Body of pancreas (tissue), 4 donors: ENCODE measurements at regions not wholly inside any gene's neighbourhood (a gene's known extent, or its start where the extent isn't known, plus 50 kb on each side); places are given as distances from the start of the nearest gene placed in this dataset.

ENCODE experiments used
- ATAC-seq: fragments of 150-250 bp; one replicate; pipeline ENCODE4 v1.9.1; 2016
- DNase-seq, 4 donors: peaks; one replicate each; pipeline ENCODE4 v3.0.0-alpha.2; 2019
- H3K27ac ChIP-seq, 4 donors: fragments of 200-600 bp; sonication (generic); 1 replicate in 3 of 4; 2 replicates in 1 of 4; pipeline versions ENCODE4 v1.5.1 to v1.6.1; 2016 to 2019; ENCODE audit warnings: mild to moderate bottlenecking in 1 of 4, mixed read lengths in 1 of 4, moderate library complexity in 1 of 4
- H3K27me3 ChIP-seq, 2 donors: fragments of 200-600 bp; sonication (generic); one replicate each; pipeline ENCODE4 v1.6.0; 2016; ENCODE audit warnings: mild to moderate bottlenecking in 1 of 2
- H3K36me3 ChIP-seq, 2 donors: fragments of 200-600 bp; sonication (generic); replicated peaks in 1 of 2; 2 replicates each; pipeline ENCODE4 v1.5.1; 2016; ENCODE audit warnings: low read depth in 2 of 2; ENCODE audit not compliant: insufficient read depth in 1 of 2
- H3K4me1 ChIP-seq: fragments of 200-600 bp; sonication (generic); one replicate; pipeline ENCODE4 v1.6.0; 2016
- H3K4me3 ChIP-seq, 2 donors: fragments of 200-600 bp; sonication (generic); 1 replicate in 1 of 2; 2 replicates in 1 of 2; pipeline ENCODE4 v1.5.1; 2016 to 2019
- H3K9me3 ChIP-seq, 3 donors: fragments of 200-600 bp; sonication (generic); 1 replicate in 2 of 3; 2 replicates in 1 of 3; pipeline ENCODE4 v1.5.1; 2016
- POLR2A ChIP-seq, 3 donors: fragments of 450-650 bp; IDR thresholded peaks; one replicate each; pipeline ENCODE4 v1.6.1; 2016; ENCODE audit warnings: antibody characterized with exemption in 3 of 3, mild to moderate bottlenecking in 2 of 3
- WGBS, 2 donors: methylation state at CpG; one replicate each; pipeline ENCODE4 v1.1.5; 2017; 5-methylcytosine and 5-hydroxymethylcytosine counted together
- intact Hi-C: fragments of 100-400 bp; cut with DNase I; formaldehyde crosslinking; loops from one replicate; pipeline ENCODE4 v1.15.1; 2023
- TF ChIP-seq, protein P1 (sequence below), 7 experiments: fragments of 450-650 bp in 4 of 7; fragments of 200-600 bp in 3 of 7; sonication (generic) in 3 of 7; IDR thresholded peaks; one replicate each; pipeline ENCODE4 v1.5.1; 2016 to 2019; ENCODE audit warnings: antibody characterized with exemption in 7 of 7

DNA sequence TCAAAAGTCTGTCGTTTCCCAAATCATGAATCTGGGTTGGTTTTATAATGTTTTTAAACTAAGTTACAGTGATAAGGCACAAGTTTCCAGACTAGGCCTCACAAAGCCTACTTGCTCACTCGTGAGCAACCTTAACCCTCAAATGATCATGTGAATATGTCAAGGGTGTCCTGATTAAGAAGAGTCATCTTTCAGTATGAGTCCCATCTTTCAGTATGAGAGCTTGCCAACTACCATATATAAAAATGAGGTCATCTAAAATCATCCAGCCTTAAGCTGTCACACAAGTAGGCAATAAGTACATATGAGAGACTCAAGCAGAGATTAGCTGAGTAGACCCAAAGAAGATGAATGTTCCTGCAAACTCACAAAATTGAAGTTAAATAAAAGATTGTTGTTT lies 668.4 kb upstream of the FAM174A start:
- H3K27ac ChIP-seq: no peak overlapping the region
- no peaks in the 10 kb centered on the region for H3K27me3 ChIP-seq
- TF ChIP-seq, protein P1, sequence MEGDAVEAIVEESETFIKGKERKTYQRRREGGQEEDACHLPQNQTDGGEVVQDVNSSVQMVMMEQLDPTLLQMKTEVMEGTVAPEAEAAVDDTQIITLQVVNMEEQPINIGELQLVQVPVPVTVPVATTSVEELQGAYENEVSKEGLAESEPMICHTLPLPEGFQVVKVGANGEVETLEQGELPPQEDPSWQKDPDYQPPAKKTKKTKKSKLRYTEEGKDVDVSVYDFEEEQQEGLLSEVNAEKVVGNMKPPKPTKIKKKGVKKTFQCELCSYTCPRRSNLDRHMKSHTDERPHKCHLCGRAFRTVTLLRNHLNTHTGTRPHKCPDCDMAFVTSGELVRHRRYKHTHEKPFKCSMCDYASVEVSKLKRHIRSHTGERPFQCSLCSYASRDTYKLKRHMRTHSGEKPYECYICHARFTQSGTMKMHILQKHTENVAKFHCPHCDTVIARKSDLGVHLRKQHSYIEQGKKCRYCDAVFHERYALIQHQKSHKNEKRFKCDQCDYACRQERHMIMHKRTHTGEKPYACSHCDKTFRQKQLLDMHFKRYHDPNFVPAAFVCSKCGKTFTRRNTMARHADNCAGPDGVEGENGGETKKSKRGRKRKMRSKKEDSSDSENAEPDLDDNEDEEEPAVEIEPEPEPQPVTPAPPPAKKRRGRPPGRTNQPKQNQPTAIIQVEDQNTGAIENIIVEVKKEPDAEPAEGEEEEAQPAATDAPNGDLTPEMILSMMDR (IDR thresholded peaks at IDR 0.05): no peak
- H3K9me3 ChIP-seq: no peaks in the 10 kb centered on the region
- no peak for ATAC-seq
- no peaks in the 10 kb centered on the region for H3K4me1 ChIP-seq
- DNase-seq: no peak
- 53 to 60% methylated on average over 2 of the region's 2 CpGs for WGBS, 2 donors
- intact Hi-C loops: no loop called here
- no peaks in the 10 kb centered on the region for H3K36me3 ChIP-seq
- H3K4me3 ChIP-seq: no peak overlapping the region

DNA sequence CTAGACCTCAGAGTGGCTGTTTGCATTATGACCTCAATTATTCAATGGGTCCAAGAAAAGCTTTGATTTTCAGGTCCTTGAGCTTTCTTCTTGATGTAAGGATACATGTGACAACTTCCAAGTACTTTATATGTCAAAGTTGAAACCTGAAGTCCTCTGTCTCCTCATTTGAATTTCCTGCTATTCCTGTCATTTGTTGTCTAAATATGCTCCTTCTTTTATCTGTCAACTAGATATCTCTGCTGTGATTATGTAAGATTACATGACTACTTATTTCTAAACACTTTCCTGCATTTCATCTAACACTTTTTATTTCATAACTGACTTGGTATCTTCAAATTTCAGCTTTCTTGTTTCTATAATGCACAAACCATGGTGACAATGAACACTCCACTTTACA lies 670.0 kb upstream of the FAM174A start:
- H3K4me3 ChIP-seq: no peak overlapping the region
- H3K9me3 ChIP-seq: no peaks in the 10 kb centered on the region
- H3K27me3 ChIP-seq: no peaks in the 10 kb centered on the region
- H3K4me1 ChIP-seq: no peaks in the 10 kb centered on the region
- DNase-seq (no peak), ATAC-seq (no peak)
- intact Hi-C loops: no loop called here
- TF ChIP-seq, protein P1 (IDR thresholded peaks at IDR 0.05): no peak
- TF ChIP-seq POLR2A (IDR thresholded peaks at IDR 0.05): no peak
- H3K36me3 ChIP-seq: no peaks in the 10 kb centered on the region
- no peak overlapping the region for H3K27ac ChIP-seq

DNA sequence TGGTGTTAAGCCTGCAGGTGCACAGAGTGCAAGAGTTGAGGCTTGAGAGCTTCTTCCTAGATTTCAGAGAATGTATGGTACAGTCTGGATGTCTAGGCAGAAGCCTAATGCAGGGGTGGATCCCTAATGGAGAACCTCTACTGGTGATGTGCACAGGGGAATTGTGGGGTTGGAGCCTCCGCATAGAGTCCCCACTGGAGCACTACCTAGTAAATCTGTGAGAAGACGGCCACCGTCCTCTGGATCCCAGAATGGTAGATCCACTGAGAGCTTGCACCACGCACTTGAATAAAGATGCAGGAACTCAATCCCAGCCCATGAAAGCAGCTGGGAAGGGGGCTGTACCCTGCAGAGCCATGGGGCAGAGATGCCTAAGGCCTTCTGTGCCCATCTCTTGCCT lies 699.4 kb upstream of the FAM174A start:
- Histone ChIP-seq H3K27ac (no peak overlapping the region), H3K4me3 (no peak overlapping the region), H3K9me3 (no peaks in the 10 kb centered on the region), H3K4me1 (no peaks in the 10 kb centered on the region), H3K36me3 (no peaks in the 10 kb centered on the region), H3K27me3 (no peaks in the 10 kb centered on the region)
- TF ChIP-seq POLR2A (IDR thresholded peaks at IDR 0.05): no peak
- TF ChIP-seq, protein P1 (IDR thresholded peaks at IDR 0.05): no peak
- no peak for ATAC-seq
- 89 to 96% methylated on average over 3 to 4 of the region's 4 CpGs for WGBS, 2 donors
- intact Hi-C loops: no loop called here
- no peak for DNase-seq

DNA sequence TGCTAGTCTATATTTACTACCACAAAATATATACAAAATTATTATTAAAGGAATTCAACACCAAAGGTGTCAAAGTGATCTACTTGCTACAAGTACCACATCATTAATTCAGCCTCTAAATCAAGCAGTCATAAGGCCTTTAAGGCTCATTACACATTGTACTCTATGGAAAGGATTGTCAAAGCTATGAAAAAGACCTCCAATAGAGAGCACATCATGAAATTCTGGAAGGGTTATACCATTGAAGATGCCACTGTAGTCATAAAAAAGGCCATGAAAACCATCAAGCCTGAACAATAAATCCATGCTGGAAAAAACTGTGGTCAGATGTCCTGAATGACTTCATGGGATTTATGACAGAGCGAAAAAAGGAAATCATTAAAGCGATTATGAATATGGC lies 708.0 kb upstream of the FAM174A start:
- intact Hi-C loops: no loop called here
- WGBS, 2 donors: 87 to 91% methylated on average over 2 of the region's 2 CpGs
- H3K4me3 ChIP-seq: no peak overlapping the region
- H3K36me3 ChIP-seq: no peaks in the 10 kb centered on the region
- H3K27ac ChIP-seq: no peak overlapping the region
- H3K27me3 ChIP-seq: no peaks in the 10 kb centered on the region
- TF ChIP-seq POLR2A (IDR thresholded peaks at IDR 0.05): no peak
- TF ChIP-seq, protein P1 (IDR thresholded peaks at IDR 0.05): no peak
- H3K4me1 ChIP-seq: no peaks in the 10 kb centered on the region
- DNase-seq (no peak), ATAC-seq (no peak)
- H3K9me3 ChIP-seq: no peaks in the 10 kb centered on the region

DNA sequence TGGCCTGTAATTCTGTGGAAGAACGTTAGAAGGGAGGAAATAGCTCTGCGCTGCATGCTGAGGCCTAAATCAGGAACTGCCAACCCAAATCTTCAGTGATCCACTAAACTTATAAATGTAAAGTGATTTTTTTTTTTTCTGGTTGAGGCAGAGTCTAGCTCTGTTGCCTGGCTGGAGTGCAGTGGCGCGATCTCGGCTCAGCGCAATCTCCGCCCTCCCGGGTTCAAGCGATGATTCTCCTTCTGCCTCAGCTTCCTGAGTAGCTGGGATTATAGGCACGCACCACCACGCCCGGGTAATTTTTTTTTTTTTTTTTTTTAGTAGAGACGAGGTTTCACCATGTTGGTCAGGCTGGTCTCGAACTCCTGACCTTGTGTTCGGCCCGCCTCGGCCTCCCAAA lies 717.4 kb upstream of the FAM174A start:
- TF ChIP-seq, protein P1 (IDR thresholded peaks at IDR 0.05): no peak
- TF ChIP-seq POLR2A (IDR thresholded peaks at IDR 0.05): no peak
- Histone ChIP-seq H3K4me3 (no peak overlapping the region), H3K4me1 (no peaks in the 10 kb centered on the region), H3K27ac (no peak overlapping the region), H3K36me3 (no peaks in the 10 kb centered on the region), H3K27me3 (no peaks in the 10 kb centered on the region), H3K9me3 (no peaks in the 10 kb centered on the region)
- ATAC-seq (no peak), DNase-seq (no peak)
- 88 to 91% methylated on average over 17 of the region's 17 CpGs for WGBS, 2 donors
- intact Hi-C loops: no loop called here
